RWPE2 (cell line): ENCODE measurements at regions not wholly inside any gene's neighbourhood (a gene's known extent, or its start where the extent isn't known, plus 50 kb on each side); places are given as distances from the start of the nearest gene placed in this dataset.

Experiments used
- ATAC-seq: fragments of 200-7000 bp; cut with Tn5 transposase; 3 replicates; pipeline ENCODE4 v1.9.1; 2021; ENCODE audit warnings: low read depth
- DNase-seq: peaks from one replicate; pipeline ENCODE4 v3.0.0-alpha.2; 2020; ENCODE audit warnings: low spot score
- H3K27ac ChIP-seq: fragments of 450-650 bp; 2 replicates; pipeline ENCODE4 v1.5.1; 2017; ENCODE audit warnings: mild to moderate bottlenecking; ENCODE audit not compliant: poor library complexity, severe bottlenecking
- H3K27me3 ChIP-seq: fragments of 250-450 bp; sonication (Bioruptor Pico); 2 replicates; pipeline ENCODE4 v1.5.1; 2021; ENCODE audit warnings: mild to moderate bottlenecking, moderate library complexity; ENCODE audit not compliant: insufficient read depth, poor library complexity, severe bottlenecking
- H3K36me3 ChIP-seq: fragments of 250-450 bp; sonication (Bioruptor Pico); 2 replicates; pipeline ENCODE4 v1.5.1; 2020; ENCODE audit warnings: low read depth, mild to moderate bottlenecking, moderate library complexity
- H3K4me1 ChIP-seq: fragments of 250-450 bp; sonication (Bioruptor Pico); 2 replicates; pipeline ENCODE4 v1.5.1; 2021; ENCODE audit warnings: mild to moderate bottlenecking, moderate library complexity; ENCODE audit not compliant: insufficient read depth, poor library complexity, severe bottlenecking
- H3K4me3 ChIP-seq: fragments of 250-450 bp; sonication (Bioruptor Pico); 2 replicates; pipeline ENCODE4 v1.5.1; 2021; ENCODE audit warnings: mild to moderate bottlenecking, moderate library complexity; ENCODE audit not compliant: severe bottlenecking
- H3K9me3 ChIP-seq: fragments of 250-450 bp; sonication (Bioruptor Pico); 2 replicates; pipeline ENCODE4 v1.5.1; 2021; ENCODE audit warnings: mild to moderate bottlenecking, moderate library complexity; ENCODE audit not compliant: severe bottlenecking
- CTCF ChIP-seq: fragments of 450-650 bp; IDR thresholded peaks from one replicate; pipeline ENCODE4 v1.5.1; 2017; ENCODE audit warnings: mild to moderate bottlenecking, moderate library complexity; ENCODE audit not compliant: poor library complexity, severe bottlenecking

GRCh38 chrX:130550351-130550750, 148.6 kb downstream of the RBMX2 start:
- Histone ChIP-seq H3K36me3 (no peaks in the 10 kb centered on the region), H3K4me1 (no peaks in the 10 kb centered on the region), H3K27ac (no peak overlapping the region), H3K27me3 (no peaks in the 10 kb centered on the region), H3K9me3 (no peaks in the 10 kb centered on the region), H3K4me3 (no peak overlapping the region)
- no peak for TF ChIP-seq CTCF
- DNase-seq: no peak
- no peak for ATAC-seq

- no peak for TF ChIP-seq CTCF
- no peak for ATAC-seq
These were observed 150.8 kb downstream of the RBMX2 start for GRCh38 chrX:130552444-130553073.

GRCh38 chrX:130555341-130555740, 153.6 kb downstream of the RBMX2 start:
- Histone ChIP-seq H3K27ac (no peak overlapping the region), H3K4me1 (no peaks in the 10 kb centered on the region), H3K36me3 (no peaks in the 10 kb centered on the region), H3K9me3 (no peaks in the 10 kb centered on the region), H3K27me3 (no peaks in the 10 kb centered on the region), H3K4me3 (no peak overlapping the region)
- DNase-seq: no peak
- no peak for TF ChIP-seq CTCF
- ATAC-seq: no peak

More at GRCh38 chrX:130552444-130553073, 150.8 kb downstream of the RBMX2 start:
- H3K27me3 ChIP-seq: no peaks in the 10 kb centered on the region
- no peak overlapping the region for H3K4me3 ChIP-seq
- no peaks in the 10 kb centered on the region for H3K4me1 ChIP-seq
- no peaks in the 10 kb centered on the region for H3K36me3 ChIP-seq
- DNase-seq: no peak
- no peak overlapping the region for H3K27ac ChIP-seq
- H3K9me3 ChIP-seq: no peaks in the 10 kb centered on the region

- Histone ChIP-seq H3K9me3 (no peaks in the 10 kb centered on the region), H3K36me3 (no peaks in the 10 kb centered on the region), H3K27me3 (no peaks in the 10 kb centered on the region), H3K27ac (no peak overlapping the region), H3K4me1 (no peaks in the 10 kb centered on the region), H3K4me3 (no peak overlapping the region)
- DNase-seq (no peak), ATAC-seq (no peak)
- no peak for TF ChIP-seq CTCF
These were observed 154.0 kb downstream of the RBMX2 start for GRCh38 chrX:130555757-130556156.

GRCh38 chrX:130556951-130557350, 155.2 kb downstream of the RBMX2 start:
- DNase-seq (no peak), ATAC-seq (no peak)
- no peak for TF ChIP-seq CTCF
- Histone ChIP-seq H3K36me3 (no peaks in the 10 kb centered on the region), H3K27ac (no peak overlapping the region), H3K27me3 (no peaks in the 10 kb centered on the region), H3K4me1 (no peaks in the 10 kb centered on the region), H3K4me3 (no peak overlapping the region), H3K9me3 (no peaks in the 10 kb centered on the region)
